Neural progenitor cell (in vitro differentiated cells): ENCODE measurements at regions not wholly inside any gene's neighbourhood (a gene's known extent, or its start where the extent isn't known, plus 50 kb on each side); places are given as distances from the start of the nearest gene placed in this dataset.

ENCODE experiments used
- EZH2 ChIP-seq: fragments of 200-600 bp; sonication (generic); IDR thresholded peaks from 2 replicates; pipeline ENCODE4 v1.6.1; 2017; ENCODE audit warnings: antibody characterized with exemption, mild to moderate bottlenecking, moderate library complexity
- EZH2phosphoT487 ChIP-seq: fragments of 200-600 bp; sonication (generic); IDR thresholded peaks from 2 replicates; pipeline ENCODE4 v1.6.1; 2017; ENCODE audit warnings: antibody characterized with exemption
- TF ChIP-seq, protein P1 (sequence below): fragments of 200-600 bp; sonication (generic); IDR thresholded peaks from 2 replicates; pipeline ENCODE4 v1.5.1; 2017; ENCODE audit warnings: antibody characterized with exemption, mild to moderate bottlenecking

DNA sequence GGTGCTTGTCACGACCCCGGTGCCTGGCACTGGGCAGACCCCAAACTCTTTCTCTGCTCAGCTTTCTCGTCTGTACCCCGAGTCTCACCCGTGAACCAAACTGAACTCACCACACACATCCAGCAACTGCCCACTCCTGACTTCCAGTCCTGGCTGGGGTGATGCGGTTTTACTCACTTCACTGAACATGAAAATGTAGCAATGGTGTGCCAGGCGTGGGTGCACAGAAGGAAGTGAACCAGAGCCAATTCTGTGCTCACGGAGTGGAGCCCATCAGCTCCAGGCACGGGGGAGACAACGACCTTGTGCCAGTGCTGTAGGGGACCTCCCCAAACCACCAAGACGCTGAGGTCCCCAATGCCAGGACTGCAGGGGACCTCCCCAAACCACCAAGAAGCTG lies 78.7 kb upstream of the AFDN start:
- TF ChIP-seq, protein P1, sequence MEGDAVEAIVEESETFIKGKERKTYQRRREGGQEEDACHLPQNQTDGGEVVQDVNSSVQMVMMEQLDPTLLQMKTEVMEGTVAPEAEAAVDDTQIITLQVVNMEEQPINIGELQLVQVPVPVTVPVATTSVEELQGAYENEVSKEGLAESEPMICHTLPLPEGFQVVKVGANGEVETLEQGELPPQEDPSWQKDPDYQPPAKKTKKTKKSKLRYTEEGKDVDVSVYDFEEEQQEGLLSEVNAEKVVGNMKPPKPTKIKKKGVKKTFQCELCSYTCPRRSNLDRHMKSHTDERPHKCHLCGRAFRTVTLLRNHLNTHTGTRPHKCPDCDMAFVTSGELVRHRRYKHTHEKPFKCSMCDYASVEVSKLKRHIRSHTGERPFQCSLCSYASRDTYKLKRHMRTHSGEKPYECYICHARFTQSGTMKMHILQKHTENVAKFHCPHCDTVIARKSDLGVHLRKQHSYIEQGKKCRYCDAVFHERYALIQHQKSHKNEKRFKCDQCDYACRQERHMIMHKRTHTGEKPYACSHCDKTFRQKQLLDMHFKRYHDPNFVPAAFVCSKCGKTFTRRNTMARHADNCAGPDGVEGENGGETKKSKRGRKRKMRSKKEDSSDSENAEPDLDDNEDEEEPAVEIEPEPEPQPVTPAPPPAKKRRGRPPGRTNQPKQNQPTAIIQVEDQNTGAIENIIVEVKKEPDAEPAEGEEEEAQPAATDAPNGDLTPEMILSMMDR = no peak
- TF ChIP-seq EZH2 (no peak), EZH2phosphoT487 (no peak)
